Left ventricle myocardium inferior (tissue), 1 donor: ENCODE measurements at regions not wholly inside any gene's neighbourhood (a gene's known extent, or its start where the extent isn't known, plus 50 kb on each side); places are given as distances from the start of the nearest gene placed in this dataset.

Experiments used
- DNase-seq: peaks from one replicate; pipeline ENCODE4 v3.0.0-alpha.2; 2020
- H3K27ac ChIP-seq: fragments of 200-600 bp; replicated peaks from 2 replicates; pipeline ENCODE4 v1.8.0; 2021
- H3K27me3 ChIP-seq: fragments of 200-600 bp; 2 replicates; pipeline ENCODE4 v1.8.0; 2021; ENCODE audit warnings: low read depth
- H3K36me3 ChIP-seq: fragments of 200-600 bp; 2 replicates; pipeline ENCODE4 v1.8.0; 2021
- H3K4me1 ChIP-seq: fragments of 200-600 bp; 2 replicates; pipeline ENCODE4 v1.8.0; 2021
- H3K4me3 ChIP-seq: fragments of 200-600 bp; 2 replicates; pipeline ENCODE4 v1.8.0; 2021; ENCODE audit warnings: mild to moderate bottlenecking, moderate library complexity
- H3K9me3 ChIP-seq: fragments of 200-600 bp; replicated peaks from 2 replicates; pipeline ENCODE4 v1.8.0; 2021
- intact Hi-C: fragments of 100-400 bp; cut with micrococcal nuclease; formaldehyde crosslinking; loops from one replicate; pipeline ENCODE4 v1.11.0; 2022
- TF ChIP-seq, protein P1 (sequence below): fragments of 200-600 bp; IDR thresholded peaks from 2 replicates; pipeline ENCODE4 v1.8.0; 2021; ENCODE audit warnings: antibody characterized with exemption, mild to moderate bottlenecking, borderline replicate concordance
- donor health status: DM: no; HTN: yes; CAD: no; lungs with severe emphysema.

DNA sequence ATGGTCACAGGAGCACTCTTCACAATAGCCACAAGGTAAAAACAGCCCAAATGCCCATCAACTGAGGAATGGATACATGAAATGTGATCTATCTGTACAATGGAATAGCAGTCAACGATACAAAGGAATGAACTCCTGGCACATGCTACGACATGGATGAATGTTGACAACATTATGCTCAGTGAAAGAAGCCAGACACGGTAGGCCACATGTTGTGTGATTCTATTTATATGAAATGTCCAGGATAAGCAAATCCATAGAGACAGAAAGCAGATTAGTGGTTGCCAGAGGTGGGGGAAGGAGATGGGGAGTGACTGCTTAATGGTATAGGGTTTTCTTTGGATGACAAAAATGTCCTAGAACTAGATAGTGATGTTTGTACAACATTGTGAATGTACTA, 58.7 kb upstream of the GPM6B start:
- Histone ChIP-seq H3K27me3 (no peaks in the 10 kb centered on the region), H3K4me1 (no peaks in the 10 kb centered on the region), H3K4me3 (no peak overlapping the region), H3K9me3 (no peaks in the 10 kb centered on the region), H3K36me3 (no peaks in the 10 kb centered on the region), H3K27ac (no peak overlapping the region)
- DNase-seq = no peak
- intact Hi-C loops = no loop called here
- TF ChIP-seq, protein P1, sequence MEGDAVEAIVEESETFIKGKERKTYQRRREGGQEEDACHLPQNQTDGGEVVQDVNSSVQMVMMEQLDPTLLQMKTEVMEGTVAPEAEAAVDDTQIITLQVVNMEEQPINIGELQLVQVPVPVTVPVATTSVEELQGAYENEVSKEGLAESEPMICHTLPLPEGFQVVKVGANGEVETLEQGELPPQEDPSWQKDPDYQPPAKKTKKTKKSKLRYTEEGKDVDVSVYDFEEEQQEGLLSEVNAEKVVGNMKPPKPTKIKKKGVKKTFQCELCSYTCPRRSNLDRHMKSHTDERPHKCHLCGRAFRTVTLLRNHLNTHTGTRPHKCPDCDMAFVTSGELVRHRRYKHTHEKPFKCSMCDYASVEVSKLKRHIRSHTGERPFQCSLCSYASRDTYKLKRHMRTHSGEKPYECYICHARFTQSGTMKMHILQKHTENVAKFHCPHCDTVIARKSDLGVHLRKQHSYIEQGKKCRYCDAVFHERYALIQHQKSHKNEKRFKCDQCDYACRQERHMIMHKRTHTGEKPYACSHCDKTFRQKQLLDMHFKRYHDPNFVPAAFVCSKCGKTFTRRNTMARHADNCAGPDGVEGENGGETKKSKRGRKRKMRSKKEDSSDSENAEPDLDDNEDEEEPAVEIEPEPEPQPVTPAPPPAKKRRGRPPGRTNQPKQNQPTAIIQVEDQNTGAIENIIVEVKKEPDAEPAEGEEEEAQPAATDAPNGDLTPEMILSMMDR = no peak

DNA sequence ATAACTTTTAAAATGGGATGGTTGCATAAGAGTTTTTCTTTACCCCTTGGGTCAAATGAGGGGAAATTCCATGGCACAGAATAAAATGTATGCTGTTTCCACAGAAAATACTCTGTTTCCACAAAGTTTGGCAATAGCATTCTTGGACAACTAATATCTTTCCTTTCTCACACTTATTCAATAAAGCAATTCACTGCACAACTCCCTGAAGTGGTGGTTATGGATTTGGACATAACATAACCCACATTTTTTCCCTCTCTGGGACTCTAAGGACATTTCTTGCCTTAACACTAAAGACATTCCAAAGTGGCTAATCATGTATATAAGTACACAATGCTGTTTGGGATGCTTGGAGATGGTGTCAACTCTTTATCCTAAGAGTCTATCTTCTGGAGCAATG, 51.7 kb upstream of the GPM6B start:
- no peaks in the 10 kb centered on the region for H3K36me3 ChIP-seq
- intact Hi-C loops = no loop called here
- TF ChIP-seq, protein P1 = no peak

More for the DNA sequence above, 51.7 kb upstream of the GPM6B start:
- Histone ChIP-seq H3K4me3 (no peak overlapping the region), H3K27ac (no peak overlapping the region), H3K27me3 (no peaks in the 10 kb centered on the region), H3K9me3 (no peaks in the 10 kb centered on the region), H3K4me1 (no peaks in the 10 kb centered on the region)
- DNase-seq = no peak
